ENCODE measurements at regions not wholly inside any gene's neighbourhood (a gene's known extent, or its start where the extent isn't known, plus 50 kb on each side); places are given as distances from the start of the nearest gene placed in this dataset.

- Histone ChIP-seq H3K27me3 (ENCODE audit: control insufficient read depth, insufficient read depth, low read length) (peaks cover 6% of the 10 kb centered on the region), H3K4me3 (replicated peaks in 1 of 4; ENCODE audit: control extremely low read depth in 1 of 4, insufficient read depth in 1 of 4, low read depth in 3 of 4, low read length in 4 of 4) (no peak overlapping the region), H3K9me3 (ENCODE audit: control insufficient read depth, insufficient read depth, low read depth, low read length) (no peaks in the 10 kb centered on the region), H3K79me2 (ENCODE audit: control insufficient read depth, insufficient read depth, low read length) (no peaks in the 10 kb centered on the region), H4K20me1 (ENCODE audit: control insufficient read depth, extremely low read depth, insufficient read depth, low read length) (no peaks in the 10 kb centered on the region), H3K4me2 (ENCODE audit: extremely low read depth, insufficient read depth, low read length) (no peak overlapping the region), H3K27ac (ENCODE audit: insufficient read depth, low read length) (no peak overlapping the region), H3K9ac (ENCODE audit: insufficient read depth, low read length) (no peak overlapping the region), H3K36me3 (ENCODE audit: control insufficient read depth, insufficient read depth, low read length) (no peaks in the 10 kb centered on the region), H3K4me1 (ENCODE audit: control insufficient read depth, extremely low read depth, insufficient read depth, low read length) (no peaks in the 10 kb centered on the region), H2AFZ (ENCODE audit: low read length) (no peak overlapping the region)
- DNase-seq (ENCODE audit: low read depth in 2 of 2) = no peak
- TF ChIP-seq EZH2 (IDR thresholded peaks at IDR 0.05; ENCODE audit: low read length, missing control alignments) = no peak
- no peak for TF ChIP-seq CTCF (conservative IDR thresholded peaks at IDR 0.05 in 1 of 2, IDR thresholded peaks at IDR 0.05 in 1 of 2; ENCODE audit: low read depth in 1 of 2, low read length in 2 of 2)
These were observed 113.0 kb upstream of the FGF3 start for GRCh38 chr11:69931994-69932910.

- peak in 1 of 2 donors; percentile 60 for DNase-seq (ENCODE audit: low read depth in 2 of 2)
- Histone ChIP-seq H3K4me2 (ENCODE audit: extremely low read depth, insufficient read depth, low read length) (no peak overlapping the region), H3K36me3 (ENCODE audit: control insufficient read depth, insufficient read depth, low read length) (no peaks in the 10 kb centered on the region), H3K9me3 (ENCODE audit: control insufficient read depth, insufficient read depth, low read depth, low read length) (no peaks in the 10 kb centered on the region), H3K4me3 (replicated peaks in 1 of 4; ENCODE audit: control extremely low read depth in 1 of 4, insufficient read depth in 1 of 4, low read depth in 3 of 4, low read length in 4 of 4) (no peak overlapping the region), H3K9ac (ENCODE audit: insufficient read depth, low read length) (no peak overlapping the region), H3K4me1 (ENCODE audit: control insufficient read depth, extremely low read depth, insufficient read depth, low read length) (peaks cover 4% of the 10 kb centered on the region), H3K27ac (ENCODE audit: insufficient read depth, low read length) (no peak overlapping the region), H3K27me3 (ENCODE audit: control insufficient read depth, insufficient read depth, low read length) (no peaks in the 10 kb centered on the region), H2AFZ (ENCODE audit: low read length) (no peak overlapping the region), H4K20me1 (ENCODE audit: control insufficient read depth, extremely low read depth, insufficient read depth, low read length) (no peaks in the 10 kb centered on the region), H3K79me2 (ENCODE audit: control insufficient read depth, insufficient read depth, low read length) (no peaks in the 10 kb centered on the region)
- no peak for TF ChIP-seq CTCF (conservative IDR thresholded peaks at IDR 0.05 in 1 of 2, IDR thresholded peaks at IDR 0.05 in 1 of 2; ENCODE audit: low read depth in 1 of 2, low read length in 2 of 2)
- TF ChIP-seq EZH2 (IDR thresholded peaks at IDR 0.05; ENCODE audit: low read length, missing control alignments) = no peak
These were observed 115.8 kb upstream of the FGF3 start for GRCh38 chr11:69934861-69935494.

- H3K4me3 ChIP-seq (replicated peaks in 1 of 4; ENCODE audit: control extremely low read depth in 1 of 4, insufficient read depth in 1 of 4, low read depth in 3 of 4, low read length in 4 of 4) = no peak overlapping the region
- no peak overlapping the region for H3K9ac ChIP-seq (ENCODE audit: insufficient read depth, low read length)
- H3K9me3 ChIP-seq (ENCODE audit: control insufficient read depth, insufficient read depth, low read depth, low read length) = no peaks in the 10 kb centered on the region
- no peaks in the 10 kb centered on the region for H3K79me2 ChIP-seq (ENCODE audit: control insufficient read depth, insufficient read depth, low read length)
- H3K36me3 ChIP-seq (ENCODE audit: control insufficient read depth, insufficient read depth, low read length) = no peaks in the 10 kb centered on the region
- no peak overlapping the region for H3K27ac ChIP-seq (ENCODE audit: insufficient read depth, low read length)
- H3K4me1 ChIP-seq (ENCODE audit: control insufficient read depth, extremely low read depth, insufficient read depth, low read length) = peaks cover 4% of the 10 kb centered on the region
- H2AFZ ChIP-seq (ENCODE audit: low read length) = no peak overlapping the region
- no peak for TF ChIP-seq EZH2 (IDR thresholded peaks at IDR 0.05; ENCODE audit: low read length, missing control alignments)
- no peak for TF ChIP-seq CTCF (conservative IDR thresholded peaks at IDR 0.05 in 1 of 2, IDR thresholded peaks at IDR 0.05 in 1 of 2; ENCODE audit: low read depth in 1 of 2, low read length in 2 of 2)
- DNase-seq (ENCODE audit: low read depth in 2 of 2) = no peak
- no peaks in the 10 kb centered on the region for H4K20me1 ChIP-seq (ENCODE audit: control insufficient read depth, extremely low read depth, insufficient read depth, low read length)
- H3K4me2 ChIP-seq (ENCODE audit: extremely low read depth, insufficient read depth, low read length) = no peak overlapping the region
- no peaks in the 10 kb centered on the region for H3K27me3 ChIP-seq (ENCODE audit: control insufficient read depth, insufficient read depth, low read length)
These were observed 116.8 kb upstream of the FGF3 start for GRCh38 chr11:69935941-69936505.

All from fibroblast of lung (primary cell).